ENCODE measurements at regions not wholly inside any gene's neighbourhood (a gene's known extent, or its start where the extent isn't known, plus 50 kb on each side); places are given as distances from the start of the nearest gene placed in this dataset.

- no peak for TF ChIP-seq CTCF (IDR thresholded peaks at IDR 0.05)
- no peak for TF ChIP-seq ZFX (IDR thresholded peaks at IDR 0.05; ENCODE audit: borderline replicate concordance)
Measured at GRCh38 chr10:71150796-71151195, 61.6 kb upstream of the UNC5B start.
